ENCODE measurements at regions not wholly inside any gene's neighbourhood (a gene's known extent, or its start where the extent isn't known, plus 50 kb on each side); places are given as distances from the start of the nearest gene placed in this dataset.
"Not testable (repeated sequence)": the region's sequence is repeated elsewhere in the genome, so short reads cannot be mapped to it uniquely, and the experiment has no call there.

- no peak for DNase-seq (ENCODE audit: low read depth in 2 of 2)
Observed at GRCh38 chr3:8353364-8353763, 148.3 kb upstream of the LMCD1 start.

DNA sequence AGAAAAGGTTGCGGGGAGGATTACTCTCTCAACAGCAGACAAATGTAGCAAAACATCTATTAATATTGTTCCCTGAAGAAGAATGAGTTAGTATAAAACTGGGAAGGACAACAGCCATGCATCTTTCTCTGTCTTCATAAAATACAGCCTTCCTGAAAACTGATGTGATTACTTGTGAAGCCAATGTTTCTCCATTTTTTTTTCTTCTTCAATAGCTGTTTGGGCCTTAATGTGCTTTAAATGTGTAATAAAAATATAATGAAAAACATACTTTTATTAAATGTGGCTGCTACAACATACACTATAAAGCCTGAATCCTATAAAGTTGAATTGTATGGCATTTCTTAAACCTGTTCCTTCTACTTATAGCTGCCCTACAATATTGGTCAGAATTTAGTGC is 146.3 kb upstream of the LMCD1 start:
- no peak for DNase-seq (ENCODE audit: low read depth in 2 of 2)

- DNase-seq (ENCODE audit: low read depth in 2 of 2): not testable (repeated sequence)
Observed at GRCh38 chr3:8356066-8356465, 145.6 kb upstream of the LMCD1 start.

GRCh38 chr3:8357859-8358258 is 143.8 kb upstream of the LMCD1 start:
- DNase-seq (ENCODE audit: low read depth in 2 of 2): no peak

GRCh38 chr3:8359133-8359532 is 142.5 kb upstream of the LMCD1 start:
- DNase-seq (ENCODE audit: low read depth in 2 of 2): no peak

GRCh38 chr3:8363200-8363599 is 138.4 kb upstream of the LMCD1 start:
- no peak for DNase-seq (ENCODE audit: low read depth in 2 of 2)

GRCh38 chr3:8365541-8365940 is 136.1 kb upstream of the LMCD1 start:
- no peak for DNase-seq (ENCODE audit: low read depth in 2 of 2)

DNA sequence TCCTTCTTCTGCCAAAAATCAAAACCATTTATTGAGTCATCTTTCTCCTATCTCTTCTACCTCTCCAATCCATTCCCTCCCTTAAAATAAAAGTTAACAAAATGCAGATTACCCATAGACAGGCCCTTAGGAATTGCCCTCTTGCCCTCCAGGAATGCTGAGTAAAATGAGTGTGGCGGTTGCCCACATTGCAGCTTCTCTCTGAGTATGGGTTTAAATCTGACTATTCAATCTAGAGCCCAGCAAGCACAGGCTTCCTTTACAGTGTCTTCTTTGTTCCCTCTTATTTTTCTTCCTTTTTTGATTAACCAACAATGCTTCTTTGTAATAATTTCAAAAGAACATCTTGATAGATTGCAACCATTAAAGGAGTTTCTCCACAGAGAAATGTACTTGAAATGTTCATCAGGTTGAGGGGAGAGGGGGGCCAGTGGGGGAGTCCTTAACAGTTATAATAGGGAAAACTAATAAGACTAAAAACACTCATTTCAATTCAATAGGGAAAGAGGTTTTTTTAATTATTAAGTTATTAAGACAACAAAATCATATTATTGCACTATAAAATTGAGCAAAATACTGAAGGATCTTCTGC is 135.3 kb upstream of the LMCD1 start:
- no peak for DNase-seq (ENCODE audit: low read depth in 2 of 2)

- no peak for DNase-seq (ENCODE audit: low read depth in 2 of 2)
Observed at GRCh38 chr3:8368598-8368997, 133.0 kb upstream of the LMCD1 start.

DNA sequence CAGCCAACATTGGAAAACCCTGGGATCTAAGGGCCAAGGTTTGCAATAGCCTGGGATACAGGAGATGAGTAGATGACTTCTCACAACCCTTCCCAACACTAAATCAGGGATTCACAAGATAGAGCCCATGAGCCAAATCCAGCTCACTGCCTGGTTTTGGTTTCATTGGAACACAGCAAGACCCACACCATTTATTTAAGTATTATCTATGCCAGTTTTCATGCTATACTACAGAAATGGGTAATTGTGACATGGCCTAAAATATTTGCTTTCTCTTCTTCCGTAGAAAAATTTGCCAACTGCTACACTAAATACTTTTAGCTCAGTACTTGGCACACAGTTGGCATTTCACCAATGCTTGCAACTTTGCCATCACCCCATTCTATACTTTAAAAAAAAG is 132.0 kb upstream of the LMCD1 start:
- DNase-seq (ENCODE audit: low read depth in 2 of 2): no peak

- DNase-seq (ENCODE audit: low read depth in 2 of 2): no peak
Observed at GRCh38 chr3:8371085-8371551, 130.5 kb upstream of the LMCD1 start.

DNA sequence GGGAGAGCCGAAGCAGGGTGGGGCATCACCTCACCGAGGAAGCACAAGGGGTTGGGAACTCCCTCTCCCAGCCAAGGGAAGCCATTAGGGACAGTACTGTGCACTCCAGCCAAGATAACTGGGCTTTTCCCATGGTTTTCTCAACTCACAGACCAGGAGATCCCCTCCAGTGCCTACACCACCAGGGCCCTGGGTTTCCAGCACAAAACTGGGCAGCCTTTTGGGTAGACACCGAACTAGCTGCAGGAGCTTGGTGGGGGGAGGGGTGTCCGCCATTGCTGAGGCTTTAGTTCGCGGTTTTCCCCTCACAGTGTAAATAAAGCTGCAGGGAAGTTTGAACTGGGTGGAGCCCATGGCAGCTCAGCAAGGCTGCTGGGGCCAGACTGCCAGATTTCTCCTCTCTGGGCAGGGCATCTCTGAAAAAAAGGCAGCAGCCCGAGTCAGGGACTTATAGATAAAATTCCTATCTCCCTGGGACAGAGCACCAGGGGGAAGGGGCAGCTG is 129.6 kb upstream of the LMCD1 start:
- DNase-seq (ENCODE audit: low read depth in 2 of 2): no peak

- DNase-seq (ENCODE audit: low read depth in 2 of 2): no peak
Observed at GRCh38 chr3:8380904-8381704, 120.5 kb upstream of the LMCD1 start.

- DNase-seq (ENCODE audit: low read depth in 2 of 2): no peak
Observed at GRCh38 chr3:8385848-8386620, 115.6 kb upstream of the LMCD1 start.

DNA sequence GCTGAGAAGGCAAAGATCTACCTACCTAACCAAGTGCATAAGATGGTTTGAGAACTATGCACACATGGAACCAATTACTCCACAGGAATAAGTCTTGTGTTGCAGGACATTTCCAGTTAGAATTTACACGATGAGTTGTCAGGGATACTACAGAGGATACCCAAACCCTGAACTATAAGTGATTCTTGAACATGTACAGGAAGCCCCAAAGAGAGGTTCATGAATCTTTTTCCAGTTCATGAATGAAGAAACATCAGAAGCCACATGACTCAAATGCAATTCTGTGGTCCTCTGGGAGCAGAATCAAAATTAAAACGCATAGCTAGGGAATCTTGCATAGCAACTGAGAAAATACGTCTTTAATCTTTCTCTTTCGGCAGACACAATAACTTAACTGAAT is 114.1 kb upstream of the LMCD1 start:
- no peak for DNase-seq (ENCODE audit: low read depth in 2 of 2)

DNA sequence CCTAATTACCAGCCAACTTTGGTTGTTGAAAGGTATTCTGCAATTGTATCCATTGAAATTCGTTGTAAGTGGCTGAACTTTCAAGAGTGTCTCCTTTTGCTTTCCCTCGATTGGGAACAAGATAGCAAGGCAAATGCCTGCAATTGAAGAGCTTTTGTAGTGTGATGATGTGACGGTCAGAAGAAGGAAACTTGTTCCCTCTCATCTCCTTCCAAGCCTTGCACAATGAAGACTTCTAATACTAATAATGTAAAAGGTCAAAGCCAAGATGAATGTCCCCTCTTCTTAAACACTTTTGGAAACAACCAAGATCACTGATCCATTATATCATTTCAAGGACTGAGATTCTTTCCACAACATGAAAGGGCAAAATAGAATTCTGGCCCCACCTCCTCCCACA is 101.9 kb upstream of the LMCD1 start:
- no peak for DNase-seq (ENCODE audit: low read depth in 2 of 2)

DNA sequence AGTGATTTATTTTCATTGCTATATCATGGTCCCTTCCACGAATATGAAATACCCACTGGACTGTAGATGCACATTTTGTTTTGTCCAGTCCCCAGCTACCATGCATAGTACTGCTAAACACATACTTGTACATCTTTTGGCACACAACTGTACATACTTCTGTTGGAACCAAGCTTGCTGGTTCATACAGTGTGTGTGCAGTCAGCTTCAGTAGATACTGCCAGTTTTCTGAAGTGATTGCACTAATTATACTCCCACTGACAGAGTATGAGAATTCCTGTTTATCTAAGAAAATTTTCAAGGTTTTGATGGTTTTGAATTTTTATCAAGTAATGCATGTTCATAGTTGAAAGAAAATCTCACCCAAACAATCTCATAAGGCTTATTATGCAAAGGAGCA is 100.7 kb upstream of the LMCD1 start:
- no peak for DNase-seq (ENCODE audit: low read depth in 2 of 2)

GRCh38 chr3:8403996-8404395 is 97.6 kb upstream of the LMCD1 start:
- DNase-seq (ENCODE audit: low read depth in 2 of 2): no peak

DNA sequence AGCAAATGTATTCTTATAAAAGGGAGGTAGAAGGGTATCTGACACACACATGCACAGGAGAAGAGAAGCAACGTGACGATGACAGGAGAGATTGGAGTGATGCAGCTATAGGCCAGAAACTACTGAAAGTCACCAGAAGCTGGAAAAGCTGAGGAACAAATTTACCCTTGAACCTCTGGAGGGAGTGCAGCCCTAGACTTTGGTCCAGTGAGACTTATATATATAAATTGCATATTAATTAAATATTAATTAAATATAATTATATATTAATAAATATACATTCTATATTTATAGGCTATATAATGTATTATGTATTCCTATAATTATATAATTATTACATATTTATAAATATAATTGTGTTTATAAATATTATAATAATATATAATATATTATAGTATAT is 96.5 kb upstream of the LMCD1 start:
- no peak for DNase-seq (ENCODE audit: low read depth in 2 of 2)

GRCh38 chr3:8406479-8406878 is 95.1 kb upstream of the LMCD1 start:
- DNase-seq (ENCODE audit: low read depth in 2 of 2): no peak

- no peak for DNase-seq (ENCODE audit: low read depth in 2 of 2)
Observed at GRCh38 chr3:8413337-8413926, 88.2 kb upstream of the LMCD1 start.

DNA sequence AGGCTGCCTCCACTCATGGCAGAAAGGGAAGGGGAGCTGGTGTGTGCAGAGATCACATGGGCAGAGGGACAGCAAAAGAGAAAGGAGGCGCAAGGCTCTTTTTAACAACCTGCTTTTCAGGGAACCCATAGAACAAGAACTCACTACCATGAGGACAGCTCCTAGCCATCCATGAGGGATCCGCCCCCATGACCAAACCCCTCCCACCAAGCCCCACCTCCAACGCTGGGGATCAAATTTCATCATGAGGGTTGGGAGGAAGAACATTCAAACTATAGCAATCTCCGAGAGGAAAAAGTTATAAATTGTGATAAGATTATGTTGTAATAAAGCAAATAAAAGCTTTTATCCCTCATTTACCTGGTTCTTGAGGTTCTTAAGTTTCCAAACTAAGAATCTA is 84.7 kb upstream of the LMCD1 start:
- no peak for DNase-seq (ENCODE audit: low read depth in 2 of 2)
